ENCODE measurements at regions not wholly inside any gene's neighbourhood (a gene's known extent, or its start where the extent isn't known, plus 50 kb on each side); places are given as distances from the start of the nearest gene placed in this dataset.

GRCh38 chr12:30448038-30448437, 247.6 kb downstream of the IPO8 start:
- TF ChIP-seq CTCF (IDR thresholded peaks at IDR 0.05) (no peak), EP300 (IDR thresholded peaks at IDR 0.05) (no peak), POLR2A (IDR thresholded peaks at IDR 0.05) (no peak), POLR2AphosphoS5 (IDR thresholded peaks at IDR 0.05) (no peak)

All from sigmoid colon (tissue), 4 donors.